Small intestine (tissue), 7 donors: ENCODE measurements at regions not wholly inside any gene's neighbourhood (a gene's known extent, or its start where the extent isn't known, plus 50 kb on each side); places are given as distances from the start of the nearest gene placed in this dataset.
"Not testable (repeated sequence)": the region's sequence is repeated elsewhere in the genome, so short reads cannot be mapped to it uniquely, and the experiment has no call there.

Experiments
- DNase-seq, 2 donors: peaks; one replicate each; pipeline versions ENCODE4 v3.0.0 to v3.0.0-alpha.2; 2013
- FAIRE-seq: peaks from 2 replicates; lab custom pipeline; 2012; peaks lifted over from hg19 to GRCh38; lab: Jason Lieb, UNC
- H3K27ac ChIP-seq, 3 donors: one replicate each; pipeline ENCODE4 v1.5.1; 2013; ENCODE audit warnings: low read length in 2 of 3, mild to moderate bottlenecking in 2 of 3, control low read depth in 1 of 3, inconsistent platforms in 1 of 3, low read depth in 1 of 3, moderate library complexity in 1 of 3
- H3K27me3 ChIP-seq, 3 donors: one replicate each; pipeline ENCODE4 v1.6.1; 2013; ENCODE audit warnings: low read length in 3 of 3, inconsistent platforms in 1 of 3; ENCODE audit not compliant: control insufficient read depth in 3 of 3, insufficient read depth in 3 of 3
- H3K36me3 ChIP-seq, 3 donors: one replicate each; pipeline ENCODE4 v1.6.1; 2013; ENCODE audit warnings: low read length in 3 of 3, inconsistent platforms in 1 of 3, low read depth in 1 of 3, mild to moderate bottlenecking in 1 of 3, moderate library complexity in 1 of 3; ENCODE audit not compliant: control insufficient read depth in 3 of 3, insufficient read depth in 2 of 3
- H3K4me1 ChIP-seq, 3 donors: one replicate each; pipeline ENCODE4 v1.6.1; 2013; ENCODE audit warnings: low read length in 2 of 3, inconsistent platforms in 1 of 3, low read depth in 1 of 3, mild to moderate bottlenecking in 1 of 3, moderate library complexity in 1 of 3; ENCODE audit not compliant: control insufficient read depth in 3 of 3, insufficient read depth in 2 of 3
- H3K4me3 ChIP-seq, 3 donors: one replicate each; pipeline ENCODE4 v1.5.1; 2013; ENCODE audit warnings: low read length in 3 of 3, control low read depth in 1 of 3, inconsistent platforms in 1 of 3, low read depth in 1 of 3, mild to moderate bottlenecking in 1 of 3, moderate library complexity in 1 of 3
- H3K9me3 ChIP-seq, 2 donors: one replicate each; pipeline ENCODE4 v1.6.1; 2013; ENCODE audit warnings: low read depth in 1 of 2, low read length in 1 of 2; ENCODE audit not compliant: control insufficient read depth in 2 of 2, insufficient read depth in 1 of 2
- WGBS, 3 donors: extraction: QIAGEN DNeasy Blood & Tissue Kit; methylation state at CpG; one replicate each; pipeline ENCODE4 v1.1.7; 2013; 5-methylcytosine and 5-hydroxymethylcytosine counted together
- donor health status: healthy with polysubstance abuse.
- donor health status: control.
- donor health status: control.
- donor health status: Bipolar disorder and iron deficiency.
- donor health status: healthy.

DNA sequence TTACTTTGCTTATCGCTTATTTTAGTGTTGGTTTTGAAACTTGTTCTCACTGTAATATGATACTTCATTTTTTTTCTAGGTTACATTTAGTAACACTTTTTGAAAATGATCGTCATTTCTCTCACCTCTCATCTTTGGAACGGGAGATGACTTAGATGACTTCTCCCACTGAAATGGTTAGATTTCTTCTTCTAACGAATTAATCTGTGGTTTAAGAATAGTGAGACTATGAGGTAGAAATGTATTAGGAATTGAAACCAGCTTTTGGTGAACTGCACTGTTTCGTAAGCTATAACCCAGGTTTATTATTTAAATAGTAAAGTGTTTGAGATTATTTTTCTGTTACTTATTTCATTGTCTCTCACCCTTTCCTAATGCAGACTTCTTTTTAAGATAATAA lies 93.7 kb downstream of the PRR15 start:
- H3K4me1 ChIP-seq = no peaks in the 10 kb centered on the region
- H3K27ac ChIP-seq = no peak overlapping the region
- no peak overlapping the region for H3K4me3 ChIP-seq
- no peaks in the 10 kb centered on the region for H3K9me3 ChIP-seq
- WGBS, 3 donors = 85 to 93% (median 85%) methylated on average over 5 of the region's 5 CpGs
- DNase-seq (no peak), FAIRE-seq (peak; percentile 85)
- no peaks in the 10 kb centered on the region for H3K27me3 ChIP-seq
- H3K36me3 ChIP-seq = no peaks in the 10 kb centered on the region

DNA sequence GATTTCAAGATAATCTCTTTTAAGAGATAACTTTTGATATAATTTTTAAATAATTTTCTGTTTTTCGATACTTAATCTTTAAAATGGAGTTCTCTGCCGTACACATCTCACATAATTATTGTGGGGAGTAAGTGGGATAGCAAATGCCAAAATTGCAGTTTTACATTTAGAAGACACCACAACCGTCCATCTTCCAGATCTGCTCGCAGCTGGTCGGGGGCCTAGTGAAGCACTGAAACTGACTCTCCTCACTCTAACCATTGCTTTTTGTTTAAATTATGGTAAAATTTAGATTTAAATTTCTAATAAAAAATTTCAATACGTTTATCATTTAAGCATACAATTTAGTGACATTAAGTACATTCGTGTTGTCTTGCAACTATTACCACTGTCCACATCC lies 94.2 kb downstream of the PRR15 start:
- H3K27ac ChIP-seq = no peak overlapping the region
- no peaks in the 10 kb centered on the region for H3K27me3 ChIP-seq
- WGBS, 3 donors = 89 to 91% (median 91%) methylated on average over 7 of the region's 7 CpGs
- DNase-seq = no peak
- FAIRE-seq = no peak
- H3K36me3 ChIP-seq = no peaks in the 10 kb centered on the region
- no peak overlapping the region for H3K4me3 ChIP-seq
- H3K4me1 ChIP-seq = no peaks in the 10 kb centered on the region
- H3K9me3 ChIP-seq = no peaks in the 10 kb centered on the region

DNA sequence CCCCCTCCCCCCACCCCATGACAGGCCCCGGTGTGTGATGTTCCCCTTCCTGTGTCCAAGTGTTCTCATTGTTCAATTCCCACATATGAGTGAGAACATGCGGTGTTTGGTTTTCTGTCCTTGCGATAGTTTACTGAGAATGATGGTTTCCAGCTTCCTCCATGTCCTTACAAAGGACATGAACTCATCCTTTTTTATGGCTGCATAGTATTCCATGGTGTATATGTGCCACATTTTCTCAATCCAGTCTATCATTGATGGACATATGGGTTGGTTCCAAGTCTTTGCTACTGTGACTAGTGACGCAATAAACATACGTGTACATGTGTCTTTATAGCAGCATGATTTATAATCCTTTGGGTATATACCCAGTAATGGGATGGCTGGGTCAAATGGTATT lies 95.6 kb downstream of the PRR15 start:
- not testable (repeated sequence) for H3K4me3 ChIP-seq, H3K4me1 ChIP-seq, H3K27ac ChIP-seq, H3K9me3 ChIP-seq, DNase-seq, H3K36me3 ChIP-seq, FAIRE-seq, H3K27me3 ChIP-seq
- 96 to 99% (median 96%) methylated on average over 5 of the region's 5 CpGs for WGBS, 3 donors

DNA sequence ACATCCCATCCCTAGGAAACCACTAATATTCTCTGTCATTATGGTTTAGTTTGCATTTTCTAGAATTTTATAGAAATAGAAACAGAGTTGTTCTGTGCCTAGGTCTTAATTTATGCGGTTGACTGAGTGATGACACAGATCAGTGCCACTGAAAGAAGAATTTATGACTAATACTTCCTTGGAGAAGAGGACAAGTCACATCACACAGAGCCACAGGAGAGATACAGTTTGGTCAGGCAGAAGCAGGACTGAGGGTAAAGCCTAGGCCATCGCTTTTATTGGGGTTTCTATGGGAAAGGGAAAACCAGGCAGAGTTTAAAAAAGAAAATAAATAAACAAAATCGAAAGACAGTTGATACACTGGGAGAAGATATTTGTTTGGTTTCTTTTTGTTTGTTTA lies 99.3 kb downstream of the PRR15 start:
- WGBS, 3 donors = 85 to 92% (median 85%) methylated on average over 3 of the region's 3 CpGs
- not testable (repeated sequence) for H3K36me3 ChIP-seq, H3K4me1 ChIP-seq, H3K27ac ChIP-seq, H3K4me3 ChIP-seq, H3K27me3 ChIP-seq, DNase-seq, H3K9me3 ChIP-seq, FAIRE-seq

DNA sequence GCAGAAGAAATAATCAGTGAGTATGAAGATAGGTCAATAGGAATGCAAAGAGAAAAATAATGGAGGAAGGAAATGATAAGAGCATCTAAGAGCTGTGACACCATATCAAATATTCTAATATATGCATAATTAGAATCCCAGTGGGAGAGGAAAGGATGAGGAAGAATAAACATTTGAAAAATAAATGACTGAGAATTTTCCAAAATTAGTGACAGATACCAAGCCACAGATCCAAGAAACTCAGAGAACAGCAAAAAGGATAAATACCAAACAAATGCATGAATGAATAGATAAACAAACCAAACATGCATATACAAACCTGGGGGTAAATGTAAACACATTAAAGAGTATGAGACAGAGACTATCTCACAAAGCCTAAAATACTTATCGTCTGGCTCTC lies 101.4 kb downstream of the PRR15 start:
- not testable (repeated sequence) for H3K9me3 ChIP-seq, H3K4me3 ChIP-seq, DNase-seq, H3K27ac ChIP-seq, FAIRE-seq, H3K4me1 ChIP-seq, H3K36me3 ChIP-seq, H3K27me3 ChIP-seq
- 78 to 96% (median 90%) methylated on average over 1 of the region's 1 CpG for WGBS, 3 donors

DNA sequence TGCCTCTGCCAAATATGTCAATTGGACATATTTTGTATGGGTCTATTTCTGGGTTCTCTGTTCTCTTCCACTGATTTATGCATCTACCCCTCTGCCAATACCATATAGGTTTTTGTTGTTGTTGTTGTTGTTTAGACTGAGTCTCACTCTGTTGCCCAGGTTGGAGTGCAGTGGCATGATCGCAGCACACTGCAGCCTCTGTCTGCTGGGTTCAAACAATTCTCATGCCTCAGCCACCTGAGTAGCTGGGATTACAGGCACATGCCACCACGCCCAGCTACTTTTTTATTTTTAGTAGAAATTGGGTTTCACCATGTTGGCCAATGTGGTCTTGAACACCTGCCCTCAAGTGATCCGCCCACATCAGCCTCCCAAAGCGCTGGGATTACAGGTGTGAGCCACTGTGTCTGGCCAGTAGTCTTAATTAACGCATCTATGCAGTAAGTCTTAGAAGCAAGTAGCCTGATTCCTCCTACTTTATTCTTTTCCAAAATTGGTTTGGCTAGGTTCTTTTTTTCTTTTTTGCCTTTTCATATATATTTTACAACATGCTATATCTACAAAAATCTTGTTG lies 103.5 kb downstream of the PRR15 start:
- H3K4me3 ChIP-seq, H3K4me1 ChIP-seq, FAIRE-seq, H3K9me3 ChIP-seq, DNase-seq, H3K27me3 ChIP-seq, H3K27ac ChIP-seq, H3K36me3 ChIP-seq: not testable (repeated sequence)
- 85 to 96% (median 95%) methylated on average over 5 of the region's 5 CpGs for WGBS, 3 donors

DNA sequence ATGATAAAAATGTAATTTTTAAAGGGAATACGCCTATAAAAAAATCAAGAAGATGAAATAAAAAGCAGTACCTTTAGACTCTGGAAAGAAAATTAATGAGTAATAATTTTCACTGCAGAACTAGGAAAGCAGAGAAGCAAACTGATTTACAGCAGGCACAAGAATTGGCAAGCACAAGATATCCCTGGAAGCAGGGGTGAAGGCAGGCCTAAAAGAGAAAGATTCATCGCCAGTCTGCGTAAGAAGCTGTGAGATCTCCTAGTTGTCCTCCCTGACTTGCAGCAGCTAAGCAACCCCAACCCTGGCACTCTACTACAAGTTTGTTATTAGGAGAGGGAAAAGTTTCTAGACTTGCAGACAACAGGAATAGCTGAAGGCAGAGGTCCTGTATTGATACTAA lies 107.7 kb downstream of the PRR15 start:
- not testable (repeated sequence) for H3K4me1 ChIP-seq, H3K9me3 ChIP-seq, DNase-seq, H3K27me3 ChIP-seq, H3K4me3 ChIP-seq, H3K27ac ChIP-seq, H3K36me3 ChIP-seq
- WGBS, 3 donors = 80 to 96% (median 95%) methylated on average over 3 of the region's 3 CpGs
- FAIRE-seq = peak; percentile 23

DNA sequence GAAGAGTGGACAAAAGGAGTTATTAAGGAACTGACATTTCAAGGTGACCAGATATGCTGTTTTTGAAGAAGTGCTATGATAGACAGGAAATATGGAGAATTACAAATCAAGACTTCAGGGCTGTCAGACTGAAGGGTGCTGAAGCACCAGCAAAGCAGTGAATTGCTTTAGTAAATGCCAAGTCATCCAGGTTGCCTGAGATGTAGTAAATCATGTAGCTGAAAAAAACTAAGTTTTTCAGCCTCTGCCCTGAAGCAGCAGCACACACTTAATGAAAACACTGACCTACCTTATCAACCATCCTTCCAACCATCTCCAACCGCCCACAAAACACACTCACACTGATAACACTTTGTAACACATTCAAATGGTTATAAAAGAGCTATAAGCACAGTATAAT lies 110.0 kb downstream of the PRR15 start:
- not testable (repeated sequence) for FAIRE-seq, H3K4me3 ChIP-seq, H3K4me1 ChIP-seq, H3K27me3 ChIP-seq, H3K36me3 ChIP-seq, DNase-seq, H3K27ac ChIP-seq, H3K9me3 ChIP-seq
- WGBS, 3 donors = 13 to 53% (median 53%) methylated on average over 1 of the region's 1 CpG

DNA sequence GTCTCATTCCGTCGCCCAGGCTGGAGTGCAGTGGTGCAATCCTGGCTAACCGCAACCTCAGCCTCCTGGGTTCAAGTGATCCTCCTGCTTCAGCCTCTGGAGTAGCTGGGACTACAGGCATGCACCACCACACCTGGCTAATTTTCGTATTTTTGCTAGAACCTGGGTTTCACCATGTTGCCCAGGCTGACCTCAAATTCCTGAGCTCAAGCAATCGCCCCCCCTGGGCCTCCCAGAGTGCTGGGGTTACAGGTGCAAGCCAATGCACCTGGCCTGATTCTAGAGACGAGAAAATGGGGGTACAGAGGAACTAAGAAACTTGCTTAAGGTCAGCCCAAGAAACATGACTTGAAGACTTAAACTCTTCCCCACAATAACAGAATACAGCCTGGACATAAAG lies 111.0 kb downstream of the PRR15 start:
- not testable (repeated sequence) for H3K27me3 ChIP-seq, DNase-seq, H3K4me1 ChIP-seq, H3K4me3 ChIP-seq, H3K9me3 ChIP-seq, H3K27ac ChIP-seq, H3K36me3 ChIP-seq, FAIRE-seq
- WGBS, 3 donors = 68 to 92% (median 84%) methylated on average over 3 to 6 of the region's 6 CpGs
